Cardiac muscle cell (in vitro differentiated cells and primary cell): ENCODE measurements at regions not wholly inside any gene's neighbourhood (a gene's known extent, or its start where the extent isn't known, plus 50 kb on each side); places are given as distances from the start of the nearest gene placed in this dataset.

Experiments used
- DNase-seq, 2 donors: peaks; one replicate each; pipeline versions ENCODE4 v3.0.0 to v3.0.0-alpha.2; 2010 to 2017; ENCODE audit warnings: low read depth in 1 of 2, low spot score in 1 of 2
- H3K27ac ChIP-seq: fragments of 200-600 bp; sonication (generic); 2 replicates; pipeline ENCODE4 v1.5.1; 2016
- H3K27me3 ChIP-seq: fragments of 200-600 bp; sonication (generic); 2 replicates; pipeline ENCODE4 v1.6.0; 2016; ENCODE audit warnings: control low read depth
- H3K36me3 ChIP-seq: fragments of 200-600 bp; sonication (generic); 2 replicates; pipeline ENCODE4 v1.5.1; 2016; ENCODE audit warnings: control low read depth
- H3K4me1 ChIP-seq: fragments of 200-600 bp; sonication (generic); 2 replicates; pipeline ENCODE4 v1.8.1; 2017; ENCODE audit warnings: low read depth, mild to moderate bottlenecking, mixed run types
- H3K4me3 ChIP-seq: fragments of 200-600 bp; sonication (generic); 2 replicates; pipeline ENCODE4 v1.5.1; 2016; ENCODE audit warnings: mild to moderate bottlenecking
- H3K9me3 ChIP-seq: fragments of 200-600 bp; sonication (generic); 2 replicates; pipeline ENCODE4 v1.5.1; 2017; ENCODE audit warnings: low read depth, mild to moderate bottlenecking, control low read depth
- TF ChIP-seq, protein P1 (sequence below): IDR thresholded peaks from 2 replicates; pipeline ENCODE4 v1.5.1; 2012; ENCODE audit warnings: low read depth, mild to moderate bottlenecking, low read length

DNA sequence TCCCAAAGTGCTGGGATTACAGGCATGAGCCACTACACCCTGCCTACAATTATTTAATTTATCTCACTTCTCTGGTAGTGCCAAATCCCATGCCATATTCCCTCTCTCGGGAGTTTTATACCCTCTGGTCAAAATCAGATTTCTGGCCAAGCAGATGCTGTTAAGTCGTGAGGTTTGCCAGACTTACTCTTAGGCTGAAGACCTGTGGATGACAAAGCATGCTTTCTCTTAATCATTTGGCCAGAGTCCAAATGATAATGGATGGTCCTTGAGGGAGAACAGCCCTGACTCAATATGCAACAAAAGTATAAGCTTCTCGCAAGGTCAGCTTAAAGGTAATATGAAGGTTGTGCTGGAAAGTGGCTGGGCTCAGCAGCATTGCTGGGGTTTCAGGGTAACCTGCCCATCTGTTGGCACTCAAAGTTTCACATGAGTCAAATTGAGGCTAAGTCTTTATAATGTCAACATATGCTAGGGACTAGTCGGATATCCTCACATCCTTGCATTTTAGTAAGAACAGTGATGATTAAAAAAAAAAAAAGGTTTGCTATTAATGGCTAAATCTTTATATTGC is 280.1 kb downstream of the KIF4B start:
- DNase-seq = peak in 1 of 2 donors; percentile 43
- H3K4me1 ChIP-seq = no peaks in the 10 kb centered on the region
- H3K9me3 ChIP-seq = no peaks in the 10 kb centered on the region
- H3K36me3 ChIP-seq = no peaks in the 10 kb centered on the region
- no peak overlapping the region for H3K4me3 ChIP-seq
- no peak overlapping the region for H3K27ac ChIP-seq
- TF ChIP-seq, protein P1, sequence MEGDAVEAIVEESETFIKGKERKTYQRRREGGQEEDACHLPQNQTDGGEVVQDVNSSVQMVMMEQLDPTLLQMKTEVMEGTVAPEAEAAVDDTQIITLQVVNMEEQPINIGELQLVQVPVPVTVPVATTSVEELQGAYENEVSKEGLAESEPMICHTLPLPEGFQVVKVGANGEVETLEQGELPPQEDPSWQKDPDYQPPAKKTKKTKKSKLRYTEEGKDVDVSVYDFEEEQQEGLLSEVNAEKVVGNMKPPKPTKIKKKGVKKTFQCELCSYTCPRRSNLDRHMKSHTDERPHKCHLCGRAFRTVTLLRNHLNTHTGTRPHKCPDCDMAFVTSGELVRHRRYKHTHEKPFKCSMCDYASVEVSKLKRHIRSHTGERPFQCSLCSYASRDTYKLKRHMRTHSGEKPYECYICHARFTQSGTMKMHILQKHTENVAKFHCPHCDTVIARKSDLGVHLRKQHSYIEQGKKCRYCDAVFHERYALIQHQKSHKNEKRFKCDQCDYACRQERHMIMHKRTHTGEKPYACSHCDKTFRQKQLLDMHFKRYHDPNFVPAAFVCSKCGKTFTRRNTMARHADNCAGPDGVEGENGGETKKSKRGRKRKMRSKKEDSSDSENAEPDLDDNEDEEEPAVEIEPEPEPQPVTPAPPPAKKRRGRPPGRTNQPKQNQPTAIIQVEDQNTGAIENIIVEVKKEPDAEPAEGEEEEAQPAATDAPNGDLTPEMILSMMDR = no peak
- no peaks in the 10 kb centered on the region for H3K27me3 ChIP-seq

- Histone ChIP-seq H3K36me3 (no peaks in the 10 kb centered on the region), H3K27ac (no peak overlapping the region), H3K4me1 (peaks cover 4% of the 10 kb centered on the region), H3K27me3 (no peaks in the 10 kb centered on the region), H3K4me3 (no peak overlapping the region), H3K9me3 (no peaks in the 10 kb centered on the region)
- TF ChIP-seq, protein P1 = no peak
- DNase-seq = no peak
These were observed 281.6 kb downstream of the KIF4B start for GRCh38 chr5:155295111-155295510.

- no peak for DNase-seq
- Histone ChIP-seq H3K4me1 (peaks cover 4% of the 10 kb centered on the region), H3K9me3 (no peaks in the 10 kb centered on the region), H3K36me3 (no peaks in the 10 kb centered on the region), H3K27ac (no peak overlapping the region), H3K4me3 (no peak overlapping the region), H3K27me3 (no peaks in the 10 kb centered on the region)
- TF ChIP-seq, protein P1 = no peak
These were observed 285.9 kb downstream of the KIF4B start for GRCh38 chr5:155299386-155300005.

DNA sequence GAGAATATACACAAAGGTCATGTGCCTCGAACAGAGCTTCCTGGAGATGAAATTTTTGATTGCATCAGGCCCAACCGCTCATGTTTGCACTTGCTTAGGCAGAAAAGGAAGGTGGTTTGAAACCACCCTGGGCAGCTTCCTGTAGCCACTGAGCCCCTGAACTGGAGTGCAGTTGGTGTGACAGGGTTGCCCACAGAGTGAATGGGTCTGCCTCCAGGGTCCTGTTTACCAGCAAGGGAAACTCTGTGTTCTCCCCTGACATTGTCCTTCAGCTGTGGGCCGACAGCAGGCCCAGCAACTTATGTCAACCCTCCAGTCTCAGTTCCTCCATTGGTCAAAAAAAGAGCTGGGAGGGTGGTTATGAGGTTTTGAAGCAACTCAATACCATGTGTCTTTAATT is 289.6 kb downstream of the KIF4B start:
- no peaks in the 10 kb centered on the region for H3K9me3 ChIP-seq
- TF ChIP-seq, protein P1 = no peak
- no peaks in the 10 kb centered on the region for H3K36me3 ChIP-seq

DNA sequence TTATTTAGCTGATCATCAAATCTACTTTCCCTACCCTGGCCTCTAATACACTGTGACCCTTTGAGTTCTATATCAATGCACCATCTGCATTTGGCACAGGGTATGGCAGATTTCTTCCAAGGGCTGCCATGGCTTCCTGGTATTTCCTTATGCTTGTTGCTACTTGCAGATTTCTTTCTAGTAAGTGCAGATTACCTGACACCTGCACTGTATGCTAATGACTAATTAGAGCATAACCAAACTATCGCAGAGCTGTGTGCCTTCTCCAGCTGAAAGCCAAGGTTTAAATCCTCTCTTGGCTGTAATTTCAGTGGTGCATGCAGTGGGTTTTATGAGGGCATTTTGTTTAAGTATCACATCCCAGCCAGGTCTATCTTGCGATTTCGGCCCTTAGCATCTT is 293.7 kb downstream of the KIF4B start:
- no peak overlapping the region for H3K4me3 ChIP-seq
- no peak for DNase-seq
- H3K4me1 ChIP-seq = no peaks in the 10 kb centered on the region
- H3K27me3 ChIP-seq = no peaks in the 10 kb centered on the region
- TF ChIP-seq, protein P1 = no peak
- H3K36me3 ChIP-seq = no peaks in the 10 kb centered on the region
- H3K27ac ChIP-seq = no peak overlapping the region
- H3K9me3 ChIP-seq = no peaks in the 10 kb centered on the region

More for the DNA sequence above, 289.6 kb downstream of the KIF4B start:
- no peaks in the 10 kb centered on the region for H3K27me3 ChIP-seq
- no peak overlapping the region for H3K4me3 ChIP-seq
- no peak overlapping the region for H3K27ac ChIP-seq
- no peak for DNase-seq
- H3K4me1 ChIP-seq = peaks cover 4% of the 10 kb centered on the region
